Trophoblast cell (in vitro differentiated cells and primary cell): ENCODE measurements at regions not wholly inside any gene's neighbourhood (a gene's known extent, or its start where the extent isn't known, plus 50 kb on each side); places are given as distances from the start of the nearest gene placed in this dataset.

Source experiments
- DNase-seq, 2 donors: peaks; one replicate each; pipeline ENCODE4 v3.0.0-alpha.2; 2016
- H2AFZ ChIP-seq: 2 replicates; pipeline ENCODE4 v1.6.1; 2013; ENCODE audit warnings: low read length, moderate library complexity, mild to moderate bottlenecking; ENCODE audit not compliant: insufficient read depth, poor library complexity
- H2AK5ac ChIP-seq: 2 replicates; pipeline ENCODE4 v1.6.1; 2013; ENCODE audit warnings: mild to moderate bottlenecking, low read length
- H2BK120ac ChIP-seq: 2 replicates; pipeline ENCODE4 v1.6.1; 2013; ENCODE audit warnings: low read length, mild to moderate bottlenecking, moderate library complexity; ENCODE audit not compliant: insufficient read depth, poor library complexity
- H2BK12ac ChIP-seq: 2 replicates; pipeline ENCODE4 v1.6.1; 2013; ENCODE audit warnings: mild to moderate bottlenecking, low read length, moderate library complexity
- H2BK5ac ChIP-seq: 2 replicates; pipeline ENCODE4 v1.6.1; 2013; ENCODE audit warnings: low read length, low read depth, moderate library complexity, mild to moderate bottlenecking; ENCODE audit not compliant: poor library complexity
- H3K14ac ChIP-seq: 2 replicates; pipeline ENCODE4 v1.6.1; 2013; ENCODE audit warnings: mild to moderate bottlenecking, low read length
- H3K18ac ChIP-seq: 2 replicates; pipeline ENCODE4 v1.6.1; 2013; ENCODE audit warnings: mild to moderate bottlenecking, low read length
- H3K23ac ChIP-seq: 2 replicates; pipeline ENCODE4 v1.6.1; 2013; ENCODE audit warnings: low read length
- H3K27ac ChIP-seq: 2 replicates; pipeline ENCODE4 v1.5.1; 2013; ENCODE audit warnings: low read depth, mild to moderate bottlenecking, inconsistent platforms, low read length, moderate library complexity
- H3K27me3 ChIP-seq: 2 replicates; pipeline ENCODE4 v1.6.1; 2013; ENCODE audit warnings: inconsistent platforms, mild to moderate bottlenecking, low read length, moderate library complexity; ENCODE audit not compliant: insufficient read depth
- H3K36me3 ChIP-seq, 2 experiments: 1 replicate in 1 of 2; 2 replicates in 1 of 2; pipeline ENCODE4 v1.6.1; 2013; ENCODE audit warnings: low read length in 2 of 2, mild to moderate bottlenecking in 2 of 2, moderate library complexity in 1 of 2; ENCODE audit not compliant: insufficient read depth in 2 of 2, control insufficient read depth in 1 of 2
- H3K4ac ChIP-seq: 2 replicates; pipeline ENCODE4 v1.6.1; 2013; ENCODE audit warnings: low read depth, mild to moderate bottlenecking, low read length, moderate library complexity
- H3K4me1 ChIP-seq, 2 experiments: 1 replicate in 1 of 2; 2 replicates in 1 of 2; pipeline ENCODE4 v1.6.1; 2013; ENCODE audit warnings: low read length in 2 of 2, mild to moderate bottlenecking in 2 of 2, moderate library complexity in 1 of 2; ENCODE audit not compliant: insufficient read depth in 2 of 2, control insufficient read depth in 1 of 2
- H3K4me2 ChIP-seq: 2 replicates; pipeline ENCODE4 v1.6.1; 2013; ENCODE audit warnings: inconsistent platforms, mild to moderate bottlenecking, low read length, moderate library complexity
- H3K4me3 ChIP-seq: 2 replicates; pipeline ENCODE4 v1.5.1; 2013; ENCODE audit warnings: mild to moderate bottlenecking, low read depth, low read length, inconsistent platforms
- H3K79me1 ChIP-seq: one replicate; pipeline ENCODE4 v1.6.1; 2013; ENCODE audit warnings: low read length
- H3K79me2 ChIP-seq: 2 replicates; pipeline ENCODE4 v1.6.1; 2013; ENCODE audit warnings: low read length, mild to moderate bottlenecking; ENCODE audit not compliant: control insufficient read depth, insufficient read depth, poor library complexity
- H3K9ac ChIP-seq: 2 replicates; pipeline ENCODE4 v1.6.1; 2013; ENCODE audit warnings: mild to moderate bottlenecking, low read length
- H3K9me3 ChIP-seq: 2 replicates; pipeline ENCODE4 v1.6.1; 2013; ENCODE audit warnings: low read depth, mild to moderate bottlenecking, control low read depth, inconsistent platforms, low read length; ENCODE audit not compliant: insufficient read depth
- H4K12ac ChIP-seq: 2 replicates; pipeline ENCODE4 v1.6.1; 2013; ENCODE audit warnings: low read depth, mild to moderate bottlenecking, low read length, moderate library complexity
- H4K8ac ChIP-seq: 2 replicates; pipeline ENCODE4 v1.6.1; 2013; ENCODE audit warnings: low read depth, mild to moderate bottlenecking, low read length, moderate library complexity
- H4K91ac ChIP-seq: one replicate; pipeline ENCODE4 v1.6.1; 2013; ENCODE audit warnings: low read depth, mild to moderate bottlenecking, low read length, moderate library complexity
- WGBS: extraction: QIAGEN DNeasy Blood & Tissue Kit; methylation state at CpG from one replicate; pipeline ENCODE4 v1.1.7; 2013; ENCODE audit warnings: missing lambda C conversion rate; ENCODE audit not compliant: insufficient read length, insufficient coverage; ENCODE audit errors: extremely low coverage; 5-methylcytosine and 5-hydroxymethylcytosine counted together

DNA sequence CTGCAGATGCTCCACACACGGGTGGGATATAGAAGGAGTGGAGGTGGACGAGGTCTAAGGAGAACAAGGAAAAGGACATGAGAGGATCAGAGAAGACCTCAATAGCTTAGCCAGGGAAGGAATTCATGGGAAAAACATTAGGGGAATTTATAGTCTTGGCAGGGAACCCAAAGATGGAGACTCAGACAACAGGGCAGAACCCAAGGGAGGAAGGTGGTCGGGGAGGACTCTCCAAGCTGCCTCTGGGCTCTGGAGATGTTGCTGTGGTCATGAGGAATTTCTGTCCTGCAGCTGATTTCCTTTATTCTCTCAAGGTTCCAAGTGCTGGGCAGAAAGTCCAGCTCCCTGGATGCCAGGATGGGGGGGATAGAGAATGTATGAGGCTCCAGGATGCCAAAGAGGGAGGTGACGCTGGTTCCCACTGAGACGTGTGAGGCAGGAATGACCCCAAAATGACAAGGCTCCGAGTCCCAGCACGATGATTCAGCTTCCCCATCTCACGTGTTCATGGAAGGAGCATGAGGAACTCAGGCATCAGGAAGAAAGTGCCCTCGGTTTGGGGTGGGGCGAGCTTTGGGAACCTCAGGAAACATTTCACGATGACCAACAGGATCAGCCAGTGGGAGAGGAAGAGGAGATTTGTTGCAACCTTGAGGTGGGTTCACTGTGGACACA, 57.0 kb upstream of the PPP2R3B start:
- no peak overlapping the region for H3K14ac ChIP-seq
- WGBS, result no CpG with 5 or more reads among the region's 11 CpGs

DNA sequence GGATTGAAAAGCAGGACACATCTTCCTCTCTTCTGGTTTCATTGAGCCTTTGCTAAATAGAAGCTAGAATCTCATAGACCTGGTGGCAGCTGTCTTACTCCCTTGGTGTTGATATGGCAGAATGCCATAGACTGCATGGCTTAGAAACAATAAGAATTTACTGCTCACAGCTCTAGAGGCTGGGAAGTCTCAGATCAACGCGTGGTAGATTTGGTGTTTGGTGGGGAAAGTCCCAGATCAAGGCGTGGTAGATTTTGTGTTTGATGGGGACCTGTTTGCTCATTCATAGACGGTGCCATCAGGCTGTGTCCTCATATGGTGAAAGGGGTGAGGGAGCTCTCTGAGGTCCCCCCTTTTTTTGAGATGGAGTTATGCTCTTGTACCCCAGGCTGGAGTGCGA, 57.6 kb upstream of the PPP2R3B start:
- H4K91ac ChIP-seq, result no peak overlapping the region
- H4K8ac ChIP-seq, result no peak overlapping the region
- no peaks in the 10 kb centered on the region for H3K79me2 ChIP-seq
- H3K27ac ChIP-seq, result no peak overlapping the region
- no peak overlapping the region for H2BK120ac ChIP-seq
- H4K12ac ChIP-seq, result no peak overlapping the region
- no peaks in the 10 kb centered on the region for H3K27me3 ChIP-seq
- no peak overlapping the region for H3K4me3 ChIP-seq
- H3K14ac ChIP-seq, result no peak overlapping the region
- no peak for DNase-seq
- H3K9me3 ChIP-seq, result peaks cover 14% of the 10 kb centered on the region
- H3K4ac ChIP-seq, result no peak overlapping the region
- no peak overlapping the region for H3K9ac ChIP-seq
- no CpG with 5 or more reads among the region's 5 CpGs for WGBS
- H3K4me2 ChIP-seq, result no peak overlapping the region
- no peaks in the 10 kb centered on the region for H3K79me1 ChIP-seq
- H3K23ac ChIP-seq, result no peak overlapping the region
- H2AK5ac ChIP-seq, result no peak overlapping the region
- H2BK12ac ChIP-seq, result no peak overlapping the region
- no peak overlapping the region for H2AFZ ChIP-seq
- H3K36me3 ChIP-seq, result no peaks in the 10 kb centered on the region
- no peak overlapping the region for H3K18ac ChIP-seq
- H3K4me1 ChIP-seq, result no peaks in the 10 kb centered on the region
- no peak overlapping the region for H2BK5ac ChIP-seq

More for the DNA sequence above, 57.0 kb upstream of the PPP2R3B start:
- Histone ChIP-seq H4K8ac (no peak overlapping the region), H3K79me2 (no peaks in the 10 kb centered on the region), H3K9me3 (peaks cover 14% of the 10 kb centered on the region), H3K18ac (no peak overlapping the region), H2AK5ac (no peak overlapping the region), H2BK120ac (no peak overlapping the region), H4K12ac (no peak overlapping the region), H3K36me3 (no peaks in the 10 kb centered on the region), H3K4me3 (no peak overlapping the region), H2BK12ac (no peak overlapping the region), H3K9ac (no peak overlapping the region), H3K23ac (no peak overlapping the region), H3K79me1 (no peaks in the 10 kb centered on the region), H4K91ac (no peak overlapping the region), H3K27ac (no peak overlapping the region), H3K27me3 (no peaks in the 10 kb centered on the region), H2AFZ (no peak overlapping the region), H3K4me1 (no peaks in the 10 kb centered on the region), H3K4me2 (no peak overlapping the region), H2BK5ac (no peak overlapping the region), H3K4ac (no peak overlapping the region)
- no peak for DNase-seq

DNA sequence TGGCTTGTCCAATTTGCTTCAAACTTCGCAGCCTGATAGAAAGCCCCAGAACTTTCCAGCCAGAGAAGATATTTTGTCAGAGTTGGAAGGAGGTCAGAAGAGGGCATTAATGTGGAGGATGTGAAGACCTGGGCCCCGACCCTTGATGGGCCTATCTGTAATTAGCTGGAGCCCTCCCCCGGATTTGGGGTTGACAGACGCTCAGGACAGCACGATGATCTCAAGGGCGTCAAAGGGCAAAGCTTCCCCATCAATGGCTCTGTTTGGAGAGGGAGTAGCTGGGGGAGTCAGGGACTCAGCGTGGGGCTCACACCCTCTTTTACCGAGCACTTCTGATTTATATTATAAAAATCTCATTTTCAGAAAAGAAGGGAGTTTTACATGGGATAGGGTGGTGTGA, 59.0 kb upstream of the PPP2R3B start:
- Histone ChIP-seq H3K27me3 (no peaks in the 10 kb centered on the region), H3K14ac (no peak overlapping the region), H2AK5ac (no peak overlapping the region), H2AFZ (no peak overlapping the region), H3K4me3 (no peak overlapping the region), H3K23ac (no peak overlapping the region), H3K4me1 (no peaks in the 10 kb centered on the region), H3K27ac (no peak overlapping the region), H3K4ac (no peak overlapping the region), H2BK5ac (no peak overlapping the region), H3K79me2 (no peaks in the 10 kb centered on the region), H4K91ac (no peak overlapping the region), H2BK120ac (no peak overlapping the region), H3K9me3 (peaks cover 2% of the 10 kb centered on the region), H2BK12ac (no peak overlapping the region), H4K12ac (no peak overlapping the region), H4K8ac (no peak overlapping the region), H3K4me2 (no peak overlapping the region), H3K9ac (no peak overlapping the region), H3K79me1 (no peaks in the 10 kb centered on the region), H3K36me3 (no peaks in the 10 kb centered on the region), H3K18ac (no peak overlapping the region)
- no CpG with 5 or more reads among the region's 8 CpGs for WGBS
- DNase-seq, result no peak

DNA sequence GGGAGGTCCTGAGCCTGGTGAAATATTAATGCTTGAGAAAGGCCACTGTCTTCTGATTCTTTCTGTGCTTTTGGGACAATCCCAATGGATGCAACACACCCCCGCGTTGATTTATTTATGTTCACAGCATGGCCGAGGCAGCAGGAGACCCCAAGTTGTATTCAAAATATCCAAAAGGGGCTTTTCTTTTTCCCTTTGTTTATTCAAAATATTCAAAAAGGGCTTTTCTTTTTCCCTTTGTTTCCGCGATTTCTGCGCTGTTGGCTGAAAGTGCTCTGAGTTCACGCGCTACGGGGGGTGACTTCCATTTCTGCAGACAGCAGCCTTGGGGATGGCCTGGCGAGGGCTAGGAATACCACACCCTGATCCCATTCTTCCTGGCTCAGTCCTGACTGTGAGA, 59.5 kb upstream of the PPP2R3B start:
- no peak overlapping the region for H2BK12ac ChIP-seq
- no peak overlapping the region for H3K4me2 ChIP-seq
- H3K9me3 ChIP-seq, result peaks cover 2% of the 10 kb centered on the region
- H3K9ac ChIP-seq, result no peak overlapping the region
- H3K4me3 ChIP-seq, result no peak overlapping the region
- H3K79me1 ChIP-seq, result no peaks in the 10 kb centered on the region
- no peaks in the 10 kb centered on the region for H3K36me3 ChIP-seq
- H3K23ac ChIP-seq, result no peak overlapping the region
- H3K79me2 ChIP-seq, result no peaks in the 10 kb centered on the region
- WGBS, result no CpG with 5 or more reads among the region's 10 CpGs
- H2AK5ac ChIP-seq, result no peak overlapping the region
- H3K14ac ChIP-seq, result no peak overlapping the region
- no peak overlapping the region for H3K18ac ChIP-seq
- H3K27ac ChIP-seq, result no peak overlapping the region
- no peak overlapping the region for H3K4ac ChIP-seq
- H4K8ac ChIP-seq, result no peak overlapping the region
- DNase-seq, result no peak
- no peaks in the 10 kb centered on the region for H3K4me1 ChIP-seq
- no peak overlapping the region for H2BK5ac ChIP-seq
- H2AFZ ChIP-seq, result no peak overlapping the region
- H4K91ac ChIP-seq, result no peak overlapping the region
- H2BK120ac ChIP-seq, result no peak overlapping the region
- no peaks in the 10 kb centered on the region for H3K27me3 ChIP-seq
- no peak overlapping the region for H4K12ac ChIP-seq
